GM23248 (cell line): ENCODE measurements at regions not wholly inside any gene's neighbourhood (a gene's known extent, or its start where the extent isn't known, plus 50 kb on each side); places are given as distances from the start of the nearest gene placed in this dataset.

Experiments
- EZH2 ChIP-seq: fragments of 200-600 bp; sonication (generic); IDR thresholded peaks from 2 replicates; pipeline ENCODE4 v1.6.1; 2018; ENCODE audit warnings: antibody characterized with exemption, mild to moderate bottlenecking; ENCODE audit not compliant: insufficient read depth, poor library complexity, severe bottlenecking
- EZH2phosphoT487 ChIP-seq: fragments of 200-600 bp; sonication (generic); IDR thresholded peaks from 2 replicates; pipeline ENCODE4 v1.6.1; 2018; ENCODE audit warnings: antibody characterized with exemption, moderate library complexity, mild to moderate bottlenecking, low read depth; ENCODE audit not compliant: insufficient read depth

- TF ChIP-seq EZH2 (no peak), EZH2phosphoT487 (no peak)
These were observed 476.5 kb downstream of the SLC6A15 start for GRCh38 chr12:84436134-84436533.
